Neural cell (in vitro differentiated cells): ENCODE measurements at regions not wholly inside any gene's neighbourhood (a gene's known extent, or its start where the extent isn't known, plus 50 kb on each side); places are given as distances from the start of the nearest gene placed in this dataset.

Source experiments
- H2AFZ ChIP-seq: fragments of 200-600, 300-800 bp; sonication (generic), shearing (Covaris generic); 2 replicates; pipeline ENCODE4 v1.6.0; 2014; ENCODE audit warnings: low read depth, mild to moderate bottlenecking, antibody characterized with exemption, low read length, moderate library complexity
- H3F3A ChIP-seq: fragments of 200-600 bp; shearing (Covaris generic); 2 replicates; pipeline ENCODE4 v1.6.1; 2016; ENCODE audit warnings: mild to moderate bottlenecking, moderate library complexity, mixed read lengths, antibody characterized with exemption, low read length; ENCODE audit not compliant: insufficient read depth, poor library complexity, severe bottlenecking
- H3K27ac ChIP-seq: fragments of 200-600, 300-800 bp; sonication (generic), shearing (Covaris generic); 2 replicates; pipeline ENCODE4 v1.5.1; 2014; ENCODE audit warnings: mild to moderate bottlenecking, low read length, moderate library complexity
- H3K27me3 ChIP-seq: fragments of 300-800, 200-600 bp; sonication (generic), shearing (Covaris generic); 2 replicates; pipeline ENCODE4 v1.6.0; 2014; ENCODE audit warnings: mild to moderate bottlenecking, low read depth, low read length, moderate library complexity; ENCODE audit not compliant: insufficient read depth
- H3K36me3 ChIP-seq: fragments of 300-800, 200-600 bp; sonication (generic), shearing (Covaris generic); 2 replicates; pipeline ENCODE4 v1.5.1; 2014; ENCODE audit warnings: mild to moderate bottlenecking, antibody characterized with exemption, low read length, moderate library complexity; ENCODE audit not compliant: insufficient read depth
- H3K4me2 ChIP-seq: fragments of 300-800, 200-600 bp; sonication (generic), shearing (Covaris generic); 2 replicates; pipeline ENCODE4 v1.6.0; 2014; ENCODE audit warnings: mild to moderate bottlenecking, low read length
- H3K4me3 ChIP-seq: fragments of 300-800, 200-600 bp; sonication (generic), shearing (Covaris generic); 2 replicates; pipeline ENCODE4 v1.5.1; 2014; ENCODE audit warnings: mild to moderate bottlenecking, low read length, moderate library complexity
- H3K79me2 ChIP-seq: fragments of 200-600 bp; shearing (Covaris generic); replicated peaks from 2 replicates; pipeline ENCODE4 v1.6.0; 2014; ENCODE audit warnings: mild to moderate bottlenecking, low read length, moderate library complexity; ENCODE audit not compliant: insufficient read depth
- H3K9ac ChIP-seq: fragments of 300-800, 200-600 bp; sonication (generic), shearing (Covaris generic); 2 replicates; pipeline ENCODE4 v1.6.1; 2016; ENCODE audit warnings: mild to moderate bottlenecking, low read length, mixed read lengths
- H3K9me2 ChIP-seq: fragments of 200-600 bp; shearing (Covaris generic); 2 replicates; pipeline ENCODE4 v1.6.1; 2016; ENCODE audit warnings: mild to moderate bottlenecking, low read length, mixed read lengths; ENCODE audit not compliant: insufficient read depth
- H3K9me3 ChIP-seq: fragments of 200-600, 300-800 bp; sonication (generic), shearing (Covaris generic); 2 replicates; pipeline ENCODE4 v1.6.1; 2016; ENCODE audit warnings: mild to moderate bottlenecking, mixed run types, low read length, moderate library complexity, mixed read lengths
- H4K20me1 ChIP-seq: fragments of 200-600 bp; shearing (Covaris generic); 2 replicates; pipeline ENCODE4 v1.6.1; 2016; ENCODE audit warnings: mild to moderate bottlenecking, mixed run types; ENCODE audit not compliant: insufficient read depth
- EP300 ChIP-seq: fragments of 450-650 bp; conservative IDR thresholded peaks from 2 replicates; pipeline ENCODE4 v1.6.1; 2014; ENCODE audit warnings: antibody characterized with exemption, mild to moderate bottlenecking, moderate library complexity; ENCODE audit not compliant: poor library complexity, severe bottlenecking
- EZH2 ChIP-seq: fragments of 200-600, 300-800 bp; shearing (Covaris generic), sonication (generic); IDR thresholded peaks from 2 replicates; pipeline ENCODE4 v1.6.1; 2014; ENCODE audit warnings: antibody characterized with exemption, low read length, borderline replicate concordance, mild to moderate bottlenecking; ENCODE audit not compliant: insufficient read depth, poor library complexity, severe bottlenecking
- MXI1 ChIP-seq: fragments of 450-650 bp; conservative IDR thresholded peaks from 2 replicates; pipeline ENCODE4 v1.6.1; 2014; ENCODE audit warnings: antibody characterized with exemption, mild to moderate bottlenecking; ENCODE audit not compliant: poor library complexity, severe bottlenecking
- POLR2AphosphoS5 ChIP-seq: IDR thresholded peaks from 2 replicates; pipeline ENCODE4 v1.6.1; 2012
- RAD21 ChIP-seq: fragments of 450-650 bp; conservative IDR thresholded peaks from 2 replicates; pipeline ENCODE4 v1.6.1; 2014; ENCODE audit warnings: antibody characterized with exemption, mild to moderate bottlenecking, moderate library complexity
- SMC3 ChIP-seq: fragments of 450-650 bp; conservative IDR thresholded peaks from 2 replicates; pipeline ENCODE4 v1.6.1; 2014; ENCODE audit warnings: antibody characterized with exemption, mild to moderate bottlenecking, moderate library complexity; ENCODE audit not compliant: poor library complexity
- TAF1 ChIP-seq: IDR thresholded peaks from 2 replicates; pipeline ENCODE4 v1.6.1; 2012; ENCODE audit warnings: low read depth
- TF ChIP-seq, protein P1 (sequence below): IDR thresholded peaks from 2 replicates; pipeline ENCODE4 v1.6.1; 2012; ENCODE audit warnings: borderline replicate concordance
- TF ChIP-seq, protein P2 (sequence below): fragments of 450-650 bp; IDR thresholded peaks from 2 replicates; pipeline ENCODE4 v1.5.1; 2014; ENCODE audit warnings: antibody characterized with exemption, mild to moderate bottlenecking, moderate library complexity; ENCODE audit not compliant: poor library complexity, severe bottlenecking

DNA sequence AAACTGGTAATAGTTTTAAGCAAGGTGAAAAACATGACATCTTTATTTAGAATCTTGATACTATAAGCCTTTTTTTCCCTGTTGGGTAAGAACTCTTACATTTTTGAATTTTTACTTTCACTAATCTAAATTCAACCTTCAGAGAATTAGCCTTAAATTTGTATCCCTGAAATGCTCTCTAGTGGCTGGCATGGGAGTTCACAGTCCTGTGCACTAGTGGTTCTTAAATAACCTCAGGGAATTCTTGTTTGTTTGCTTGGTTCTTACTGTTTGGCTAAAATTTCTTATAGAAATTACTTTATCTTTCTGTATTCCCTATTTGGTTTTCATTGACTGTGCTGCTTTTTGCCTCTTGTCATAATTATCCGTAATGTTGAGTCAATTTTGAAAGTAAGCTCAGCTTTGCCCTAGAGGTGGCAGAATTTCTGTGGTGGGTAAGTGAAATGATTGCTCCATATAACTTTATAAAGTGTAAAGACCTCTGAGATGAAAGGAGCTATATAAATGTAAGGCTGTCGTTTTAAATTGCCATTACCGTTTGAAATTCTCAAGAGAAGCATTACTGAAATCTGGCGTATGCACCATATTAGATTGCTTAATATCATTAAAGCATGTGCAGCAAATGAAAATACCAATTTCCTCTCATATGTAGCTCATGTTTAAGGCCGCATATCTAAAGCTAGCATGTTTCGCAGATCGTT, 391.3 kb upstream of the FIGN start:
- no peaks in the 10 kb centered on the region for H3K36me3 ChIP-seq
- no peak overlapping the region for H3K4me2 ChIP-seq
- no peak overlapping the region for H3K27ac ChIP-seq
- H4K20me1 ChIP-seq: no peaks in the 10 kb centered on the region
- no peaks in the 10 kb centered on the region for H3K9me3 ChIP-seq
- no peak overlapping the region for H2AFZ ChIP-seq
- no peak overlapping the region for H3K4me3 ChIP-seq
- H3K79me2 ChIP-seq: no peaks in the 10 kb centered on the region
- no peaks in the 10 kb centered on the region for H3K9me2 ChIP-seq
- no peak overlapping the region for H3K9ac ChIP-seq
- no peaks in the 10 kb centered on the region for H3F3A ChIP-seq
- H3K27me3 ChIP-seq: no peaks in the 10 kb centered on the region
- TF ChIP-seq MXI1: no peak
- TF ChIP-seq, protein P1, sequence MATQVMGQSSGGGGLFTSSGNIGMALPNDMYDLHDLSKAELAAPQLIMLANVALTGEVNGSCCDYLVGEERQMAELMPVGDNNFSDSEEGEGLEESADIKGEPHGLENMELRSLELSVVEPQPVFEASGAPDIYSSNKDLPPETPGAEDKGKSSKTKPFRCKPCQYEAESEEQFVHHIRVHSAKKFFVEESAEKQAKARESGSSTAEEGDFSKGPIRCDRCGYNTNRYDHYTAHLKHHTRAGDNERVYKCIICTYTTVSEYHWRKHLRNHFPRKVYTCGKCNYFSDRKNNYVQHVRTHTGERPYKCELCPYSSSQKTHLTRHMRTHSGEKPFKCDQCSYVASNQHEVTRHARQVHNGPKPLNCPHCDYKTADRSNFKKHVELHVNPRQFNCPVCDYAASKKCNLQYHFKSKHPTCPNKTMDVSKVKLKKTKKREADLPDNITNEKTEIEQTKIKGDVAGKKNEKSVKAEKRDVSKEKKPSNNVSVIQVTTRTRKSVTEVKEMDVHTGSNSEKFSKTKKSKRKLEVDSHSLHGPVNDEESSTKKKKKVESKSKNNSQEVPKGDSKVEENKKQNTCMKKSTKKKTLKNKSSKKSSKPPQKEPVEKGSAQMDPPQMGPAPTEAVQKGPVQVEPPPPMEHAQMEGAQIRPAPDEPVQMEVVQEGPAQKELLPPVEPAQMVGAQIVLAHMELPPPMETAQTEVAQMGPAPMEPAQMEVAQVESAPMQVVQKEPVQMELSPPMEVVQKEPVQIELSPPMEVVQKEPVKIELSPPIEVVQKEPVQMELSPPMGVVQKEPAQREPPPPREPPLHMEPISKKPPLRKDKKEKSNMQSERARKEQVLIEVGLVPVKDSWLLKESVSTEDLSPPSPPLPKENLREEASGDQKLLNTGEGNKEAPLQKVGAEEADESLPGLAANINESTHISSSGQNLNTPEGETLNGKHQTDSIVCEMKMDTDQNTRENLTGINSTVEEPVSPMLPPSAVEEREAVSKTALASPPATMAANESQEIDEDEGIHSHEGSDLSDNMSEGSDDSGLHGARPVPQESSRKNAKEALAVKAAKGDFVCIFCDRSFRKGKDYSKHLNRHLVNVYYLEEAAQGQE: no peak

DNA sequence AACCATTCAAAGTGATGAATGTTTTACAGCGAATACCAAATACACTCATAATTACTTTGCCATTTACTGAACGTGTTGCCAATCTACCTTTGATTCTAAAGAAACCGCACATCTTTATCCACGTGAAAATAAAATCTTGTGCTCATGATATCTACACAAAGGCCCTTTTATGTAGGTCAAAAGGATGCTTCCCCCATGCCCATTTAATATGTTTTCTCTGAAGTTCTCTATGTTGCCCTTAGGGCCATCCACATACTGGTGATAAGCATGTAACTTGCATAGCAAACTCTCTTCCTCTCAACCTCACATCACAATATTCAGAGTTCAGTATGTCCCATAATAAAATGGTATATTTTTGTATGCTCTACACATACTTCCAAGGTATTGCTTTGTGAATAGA, 380.0 kb upstream of the FIGN start:
- Histone ChIP-seq H3K27ac (no peak overlapping the region), H4K20me1 (no peaks in the 10 kb centered on the region), H3K79me2 (no peaks in the 10 kb centered on the region), H3K9ac (no peak overlapping the region), H3K4me3 (no peak overlapping the region), H3K9me3 (no peaks in the 10 kb centered on the region), H2AFZ (no peak overlapping the region), H3K36me3 (no peaks in the 10 kb centered on the region), H3K9me2 (no peaks in the 10 kb centered on the region), H3K27me3 (no peaks in the 10 kb centered on the region), H3F3A (no peaks in the 10 kb centered on the region), H3K4me2 (no peak overlapping the region)
- TF ChIP-seq TAF1 (no peak), MXI1 (no peak), EP300 (no peak), SMC3 (no peak), RAD21 (no peak), POLR2AphosphoS5 (no peak), EZH2 (no peak)
- TF ChIP-seq, protein P2, sequence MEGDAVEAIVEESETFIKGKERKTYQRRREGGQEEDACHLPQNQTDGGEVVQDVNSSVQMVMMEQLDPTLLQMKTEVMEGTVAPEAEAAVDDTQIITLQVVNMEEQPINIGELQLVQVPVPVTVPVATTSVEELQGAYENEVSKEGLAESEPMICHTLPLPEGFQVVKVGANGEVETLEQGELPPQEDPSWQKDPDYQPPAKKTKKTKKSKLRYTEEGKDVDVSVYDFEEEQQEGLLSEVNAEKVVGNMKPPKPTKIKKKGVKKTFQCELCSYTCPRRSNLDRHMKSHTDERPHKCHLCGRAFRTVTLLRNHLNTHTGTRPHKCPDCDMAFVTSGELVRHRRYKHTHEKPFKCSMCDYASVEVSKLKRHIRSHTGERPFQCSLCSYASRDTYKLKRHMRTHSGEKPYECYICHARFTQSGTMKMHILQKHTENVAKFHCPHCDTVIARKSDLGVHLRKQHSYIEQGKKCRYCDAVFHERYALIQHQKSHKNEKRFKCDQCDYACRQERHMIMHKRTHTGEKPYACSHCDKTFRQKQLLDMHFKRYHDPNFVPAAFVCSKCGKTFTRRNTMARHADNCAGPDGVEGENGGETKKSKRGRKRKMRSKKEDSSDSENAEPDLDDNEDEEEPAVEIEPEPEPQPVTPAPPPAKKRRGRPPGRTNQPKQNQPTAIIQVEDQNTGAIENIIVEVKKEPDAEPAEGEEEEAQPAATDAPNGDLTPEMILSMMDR: no peak
- TF ChIP-seq, protein P1: no peak
